ENCODE measurements at regions not wholly inside any gene's neighbourhood (a gene's known extent, or its start where the extent isn't known, plus 50 kb on each side); places are given as distances from the start of the nearest gene placed in this dataset.

DNA sequence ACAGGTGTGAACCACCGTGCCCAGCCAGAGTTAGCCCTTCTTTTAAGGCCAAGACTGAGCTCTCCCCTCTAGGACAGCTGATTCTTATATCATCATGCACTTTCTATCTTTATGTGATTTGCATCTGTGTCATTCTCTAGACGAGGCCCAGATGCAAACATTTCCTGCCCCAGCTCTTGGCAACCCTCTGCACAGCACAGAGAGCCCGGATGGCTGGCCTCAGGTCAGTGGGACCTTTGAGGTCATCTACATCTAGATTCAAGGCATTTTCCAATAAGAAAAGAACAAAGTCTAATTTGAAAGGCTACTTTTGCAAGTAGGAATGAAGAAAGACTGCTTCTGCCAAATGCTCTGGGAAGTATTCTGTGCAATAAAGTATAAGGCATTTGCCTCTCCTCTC is 109.0 kb upstream of the DAB2 start:
- Mint-ChIP-seq H3K9me3 (no peaks in the 10 kb centered on the region), H3K36me3 (ENCODE audit: insufficient read depth in 1 of 3, low read depth in 3 of 3) (no peaks in the 10 kb centered on the region), H3K27ac (no peak overlapping the region), H3K4me3 (no peak overlapping the region), H3K4me1 (peaks cover 9 to 10% of the 10 kb centered on the region in 2 experiments), H3K27me3 (ENCODE audit: low read depth) (0 out of 2 replicates have a peak, but pooled peaks cover 2% of the 10 kb centered on the region)
- H3K18ac ChIP-seq (ENCODE audit: insufficient read length, low read depth, low read length): no peak overlapping the region
- H3K23me2 ChIP-seq (ENCODE audit: insufficient read length, low read depth, low read length, poor library complexity, severe bottlenecking): no peaks in the 10 kb centered on the region
- TF ChIP-seq, protein P1, sequence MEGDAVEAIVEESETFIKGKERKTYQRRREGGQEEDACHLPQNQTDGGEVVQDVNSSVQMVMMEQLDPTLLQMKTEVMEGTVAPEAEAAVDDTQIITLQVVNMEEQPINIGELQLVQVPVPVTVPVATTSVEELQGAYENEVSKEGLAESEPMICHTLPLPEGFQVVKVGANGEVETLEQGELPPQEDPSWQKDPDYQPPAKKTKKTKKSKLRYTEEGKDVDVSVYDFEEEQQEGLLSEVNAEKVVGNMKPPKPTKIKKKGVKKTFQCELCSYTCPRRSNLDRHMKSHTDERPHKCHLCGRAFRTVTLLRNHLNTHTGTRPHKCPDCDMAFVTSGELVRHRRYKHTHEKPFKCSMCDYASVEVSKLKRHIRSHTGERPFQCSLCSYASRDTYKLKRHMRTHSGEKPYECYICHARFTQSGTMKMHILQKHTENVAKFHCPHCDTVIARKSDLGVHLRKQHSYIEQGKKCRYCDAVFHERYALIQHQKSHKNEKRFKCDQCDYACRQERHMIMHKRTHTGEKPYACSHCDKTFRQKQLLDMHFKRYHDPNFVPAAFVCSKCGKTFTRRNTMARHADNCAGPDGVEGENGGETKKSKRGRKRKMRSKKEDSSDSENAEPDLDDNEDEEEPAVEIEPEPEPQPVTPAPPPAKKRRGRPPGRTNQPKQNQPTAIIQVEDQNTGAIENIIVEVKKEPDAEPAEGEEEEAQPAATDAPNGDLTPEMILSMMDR (conservative IDR thresholded peaks at IDR 0.05): no peak
- no peaks in the 10 kb centered on the region for H3K27me3 ChIP-seq (ENCODE audit: insufficient read depth, low read length)
- H4K5ac ChIP-seq (ENCODE audit: insufficient read length, low read depth, low read length): no peak overlapping the region
- no peak for DNase-seq
- no peaks in the 10 kb centered on the region for H3K9me3 ChIP-seq (ENCODE audit: control insufficient read depth, low read depth, low read length)
- H3K79me2 ChIP-seq (ENCODE audit: insufficient read depth, low read length): no peaks in the 10 kb centered on the region
- H3K23ac ChIP-seq (ENCODE audit: insufficient read length, low read depth, low read length): no peak overlapping the region
- no peaks in the 10 kb centered on the region for H3K4me1 ChIP-seq (ENCODE audit: insufficient read depth, low read length)
- no CpG with 5 or more reads among the region's 3 CpGs for WGBS (ENCODE audit: extremely low coverage, insufficient read length, low lambda C conversion rate)
- H2BK15ac ChIP-seq (ENCODE audit: low read depth, low read length): no peak overlapping the region
- no peak overlapping the region for H3K56ac ChIP-seq (ENCODE audit: insufficient read length, low read depth, low read length)
- H2AFZ ChIP-seq (ENCODE audit: low read length): no peak overlapping the region
- no peak overlapping the region for H3K27ac ChIP-seq (ENCODE audit: insufficient read length, low read depth, low read length)
- H3K4me2 ChIP-seq (ENCODE audit: insufficient read depth, insufficient read length, low read length): no peak overlapping the region
- no peak overlapping the region for H4K8ac ChIP-seq (replicated peaks; ENCODE audit: insufficient read length, low read depth, low read length)
- H3K4ac ChIP-seq (ENCODE audit: low read depth, low read length): no peak overlapping the region
- H3K79me1 ChIP-seq (ENCODE audit: insufficient read depth, low read depth, low read length, poor library complexity, severe bottlenecking): no peaks in the 10 kb centered on the region
- no peak overlapping the region for H2AK5ac ChIP-seq (ENCODE audit: insufficient read length, low read length)
- H3T11ph ChIP-seq (ENCODE audit: low read length): no peak overlapping the region
- H4K20me1 ChIP-seq (ENCODE audit: control insufficient read depth, insufficient read depth, insufficient read length): no peaks in the 10 kb centered on the region
- no peak overlapping the region for H3K9ac ChIP-seq (ENCODE audit: extremely low read depth, insufficient read length, low read length)
- no peak overlapping the region for H3K14ac ChIP-seq (ENCODE audit: insufficient read depth, low read length)
- no peak overlapping the region for H4K91ac ChIP-seq (ENCODE audit: insufficient read length, low read depth, low read length)
- no peak overlapping the region for H2BK5ac ChIP-seq (ENCODE audit: insufficient read length, low read length)
- H2BK120ac ChIP-seq (ENCODE audit: low read depth, low read length, poor library complexity, severe bottlenecking): no peak overlapping the region
- H2BK20ac ChIP-seq (ENCODE audit: low read depth, low read length, poor library complexity, severe bottlenecking): no peak overlapping the region
- no peak overlapping the region for H2BK12ac ChIP-seq (ENCODE audit: insufficient read length, low read depth, low read length)

Measured in H9 (cell line).